ENCODE measurements at regions not wholly inside any gene's neighbourhood (a gene's known extent, or its start where the extent isn't known, plus 50 kb on each side); places are given as distances from the start of the nearest gene placed in this dataset.
"Not testable (repeated sequence)": the region's sequence is repeated elsewhere in the genome, so short reads cannot be mapped to it uniquely, and the experiment has no call there.

- no peak for DNase-seq
These were observed 650.0 kb upstream of the STXBP6 start for GRCh38 chr14:25699981-25700380.

- DNase-seq = no peak
These were observed 648.2 kb upstream of the STXBP6 start for GRCh38 chr14:25698111-25698510.

- no peak for DNase-seq
These were observed 646.2 kb upstream of the STXBP6 start for GRCh38 chr14:25696176-25696575.

GRCh38 chr14:25685004-25685403 lies 635.1 kb upstream of the STXBP6 start:
- no peak for DNase-seq

- no peak for DNase-seq
These were observed 631.0 kb upstream of the STXBP6 start for GRCh38 chr14:25680934-25681333.

GRCh38 chr14:25680511-25680910 lies 630.6 kb upstream of the STXBP6 start:
- DNase-seq = not testable (repeated sequence)

- no peak for DNase-seq
These were observed 627.2 kb upstream of the STXBP6 start for GRCh38 chr14:25677111-25677510.

- no peak for DNase-seq
These were observed 617.4 kb upstream of the STXBP6 start for GRCh38 chr14:25667387-25667786.

- DNase-seq = no peak
These were observed 616.9 kb upstream of the STXBP6 start for GRCh38 chr14:25666877-25667276.

GRCh38 chr14:25658988-25659387 lies 609.0 kb upstream of the STXBP6 start:
- no peak for DNase-seq

GRCh38 chr14:25630447-25630846 lies 580.5 kb upstream of the STXBP6 start:
- DNase-seq = no peak

GRCh38 chr14:25628978-25629377 lies 579.0 kb upstream of the STXBP6 start:
- no peak for DNase-seq

GRCh38 chr14:25628390-25628789 lies 578.4 kb upstream of the STXBP6 start:
- DNase-seq = no peak

GRCh38 chr14:25626986-25627385 lies 577.0 kb upstream of the STXBP6 start:
- no peak for DNase-seq

- DNase-seq = no peak
These were observed 572.8 kb upstream of the STXBP6 start for GRCh38 chr14:25622763-25623162.

- no peak for DNase-seq
These were observed 570.6 kb upstream of the STXBP6 start for GRCh38 chr14:25620515-25620914.

GRCh38 chr14:25615174-25615573 lies 565.2 kb upstream of the STXBP6 start:
- DNase-seq = no peak

GRCh38 chr14:25607192-25607591 lies 557.2 kb upstream of the STXBP6 start:
- DNase-seq = no peak

GRCh38 chr14:25602106-25602505 lies 552.2 kb upstream of the STXBP6 start:
- no peak for DNase-seq

GRCh38 chr14:25588751-25589150 lies 538.8 kb upstream of the STXBP6 start:
- DNase-seq = no peak

- no peak for DNase-seq
These were observed 524.8 kb upstream of the STXBP6 start for GRCh38 chr14:25574628-25575325.

GRCh38 chr14:25570483-25570882 lies 520.5 kb upstream of the STXBP6 start:
- no peak for DNase-seq

GRCh38 chr14:25557466-25557865 lies 507.5 kb upstream of the STXBP6 start:
- DNase-seq = no peak

GRCh38 chr14:25552826-25553225 lies 502.9 kb upstream of the STXBP6 start:
- DNase-seq = no peak

- no peak for DNase-seq
These were observed 501.7 kb upstream of the STXBP6 start for GRCh38 chr14:25551674-25552073.
